ENCODE measurements at regions not wholly inside any gene's neighbourhood (a gene's known extent, or its start where the extent isn't known, plus 50 kb on each side); places are given as distances from the start of the nearest gene placed in this dataset.

DNA sequence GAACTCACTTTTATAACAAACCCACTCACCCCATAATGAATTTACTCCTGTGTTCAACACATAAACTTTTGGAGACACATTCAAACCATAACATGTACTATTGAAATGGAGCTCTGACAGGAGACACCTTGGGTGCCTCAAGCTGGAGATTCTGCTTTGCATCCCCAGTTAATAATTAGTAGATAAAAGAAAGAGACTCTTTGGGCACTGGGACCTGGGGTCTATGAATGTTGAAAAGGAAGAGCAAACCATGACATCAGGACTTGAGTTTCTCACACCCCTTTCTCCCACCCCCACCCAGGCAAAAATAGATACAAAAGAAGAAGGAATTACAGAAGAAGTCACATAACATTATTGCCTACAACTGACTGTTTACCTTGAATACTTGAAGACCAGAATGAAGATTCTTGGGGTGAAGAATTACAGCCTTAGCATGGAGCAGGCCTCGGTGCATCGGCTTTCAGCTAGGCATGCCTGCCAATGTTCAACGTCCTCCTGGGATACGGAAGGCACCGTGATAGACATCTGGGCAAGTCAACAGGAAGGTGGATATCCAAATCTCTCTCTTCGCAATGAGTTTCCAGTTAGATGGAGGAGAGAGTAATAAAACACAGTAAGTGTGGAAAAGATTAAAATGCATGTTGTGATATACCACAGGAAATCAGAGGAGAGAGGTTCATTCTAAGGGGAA lies 316.0 kb downstream of the TRIML1 start:
- no peak overlapping the region for H3K4me3 ChIP-seq (ENCODE audit: low read depth, low read length)
- no peak for DNase-seq (ENCODE audit: low read depth)
- TF ChIP-seq, protein P1, sequence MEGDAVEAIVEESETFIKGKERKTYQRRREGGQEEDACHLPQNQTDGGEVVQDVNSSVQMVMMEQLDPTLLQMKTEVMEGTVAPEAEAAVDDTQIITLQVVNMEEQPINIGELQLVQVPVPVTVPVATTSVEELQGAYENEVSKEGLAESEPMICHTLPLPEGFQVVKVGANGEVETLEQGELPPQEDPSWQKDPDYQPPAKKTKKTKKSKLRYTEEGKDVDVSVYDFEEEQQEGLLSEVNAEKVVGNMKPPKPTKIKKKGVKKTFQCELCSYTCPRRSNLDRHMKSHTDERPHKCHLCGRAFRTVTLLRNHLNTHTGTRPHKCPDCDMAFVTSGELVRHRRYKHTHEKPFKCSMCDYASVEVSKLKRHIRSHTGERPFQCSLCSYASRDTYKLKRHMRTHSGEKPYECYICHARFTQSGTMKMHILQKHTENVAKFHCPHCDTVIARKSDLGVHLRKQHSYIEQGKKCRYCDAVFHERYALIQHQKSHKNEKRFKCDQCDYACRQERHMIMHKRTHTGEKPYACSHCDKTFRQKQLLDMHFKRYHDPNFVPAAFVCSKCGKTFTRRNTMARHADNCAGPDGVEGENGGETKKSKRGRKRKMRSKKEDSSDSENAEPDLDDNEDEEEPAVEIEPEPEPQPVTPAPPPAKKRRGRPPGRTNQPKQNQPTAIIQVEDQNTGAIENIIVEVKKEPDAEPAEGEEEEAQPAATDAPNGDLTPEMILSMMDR (IDR thresholded peaks at IDR 0.05; ENCODE audit: insufficient read depth, low read length), result no peak

GRCh38 chr4:188459381-188459780 lies 320.1 kb downstream of the TRIML1 start:
- TF ChIP-seq, protein P1 (IDR thresholded peaks at IDR 0.05; ENCODE audit: insufficient read depth, low read length), result no peak
- H3K4me3 ChIP-seq (ENCODE audit: low read depth, low read length), result no peak overlapping the region
- DNase-seq (ENCODE audit: low read depth), result no peak

DNA sequence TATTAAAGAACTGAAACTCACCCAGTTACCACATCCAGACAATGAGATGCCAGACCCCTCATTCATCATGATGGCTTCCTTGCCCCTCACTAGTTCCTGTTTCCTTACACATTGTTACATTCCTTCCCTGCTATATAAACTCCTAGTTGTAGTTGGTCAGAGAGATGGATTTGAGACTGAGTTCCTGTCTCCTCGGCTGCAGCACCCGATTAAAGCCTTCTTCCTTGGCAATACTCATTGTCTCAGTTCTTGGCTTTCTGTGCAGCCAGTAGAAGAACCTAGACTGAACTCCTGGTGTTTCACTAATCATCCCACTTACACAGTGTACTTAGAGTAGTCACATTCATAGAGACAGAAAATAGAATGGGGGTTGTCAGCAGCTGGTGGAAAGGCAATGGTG lies 324.7 kb downstream of the TRIML1 start:
- TF ChIP-seq, protein P1 (IDR thresholded peaks at IDR 0.05; ENCODE audit: insufficient read depth, low read length), result no peak
- H3K4me3 ChIP-seq (ENCODE audit: low read depth, low read length), result no peak overlapping the region
- no peak for DNase-seq (ENCODE audit: low read depth)

DNA sequence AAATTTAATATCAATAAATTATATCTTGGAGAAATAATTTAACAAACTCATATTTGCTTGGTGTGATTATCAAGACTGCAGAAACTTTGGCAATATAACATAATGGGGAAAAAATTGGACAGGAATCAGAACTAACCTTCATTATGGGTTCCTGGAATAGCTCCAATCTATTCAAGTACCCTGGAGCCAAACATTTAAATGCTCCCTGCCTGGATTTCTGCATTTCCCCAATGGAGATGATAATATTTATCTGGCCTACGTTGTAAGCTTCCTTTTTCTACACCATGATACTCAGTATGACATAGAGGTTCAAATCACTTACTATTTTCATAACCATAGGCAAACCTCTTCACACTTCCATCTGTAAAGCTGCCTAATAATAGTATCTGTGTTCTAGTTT lies 326.8 kb downstream of the TRIML1 start:
- no peak for DNase-seq (ENCODE audit: low read depth)
- no peak overlapping the region for H3K4me3 ChIP-seq (ENCODE audit: low read depth, low read length)
- TF ChIP-seq, protein P1 (IDR thresholded peaks at IDR 0.05; ENCODE audit: insufficient read depth, low read length), result no peak

DNA sequence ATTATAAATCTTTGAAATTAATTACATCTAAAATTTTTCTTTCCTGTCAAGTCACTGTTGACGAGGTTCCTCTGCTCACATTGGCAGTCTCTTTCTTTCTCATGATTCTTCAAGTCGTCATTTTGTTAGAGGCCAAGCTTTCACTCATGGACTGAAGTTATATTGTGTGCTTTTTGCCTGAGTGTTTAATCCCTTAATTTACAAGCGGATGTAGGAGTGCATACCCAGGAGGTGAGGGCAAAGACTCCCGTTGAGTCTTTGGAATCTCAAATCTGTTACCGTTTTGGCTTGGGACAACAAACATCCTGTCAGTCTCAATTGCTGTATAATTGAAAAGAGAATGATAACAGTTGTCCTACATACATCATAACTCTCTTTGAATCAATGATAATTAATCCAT lies 345.0 kb downstream of the TRIML1 start:
- no peak for DNase-seq (ENCODE audit: low read depth)
- no peak overlapping the region for H3K4me3 ChIP-seq (ENCODE audit: low read depth, low read length)
- TF ChIP-seq, protein P1 (IDR thresholded peaks at IDR 0.05; ENCODE audit: insufficient read depth, low read length), result no peak

DNA sequence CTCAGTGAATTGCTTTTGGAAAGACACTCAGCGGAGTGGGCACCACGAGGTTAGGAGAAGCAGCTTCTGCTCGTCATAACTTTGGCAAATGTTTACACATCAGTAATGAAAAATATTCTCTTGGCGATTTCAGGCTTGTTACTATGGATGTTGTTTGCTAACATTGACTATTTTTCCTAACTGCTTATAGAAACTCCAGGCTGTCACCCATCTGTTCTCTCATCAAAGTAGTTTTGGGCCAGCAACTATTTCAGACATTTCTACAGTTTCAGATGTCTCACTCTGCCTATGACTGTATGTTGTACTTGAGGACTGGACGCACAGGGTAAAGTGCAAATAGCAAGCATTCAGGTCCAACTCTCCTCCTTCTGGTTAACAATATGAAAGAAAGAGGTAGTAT lies 346.7 kb downstream of the TRIML1 start:
- no peak for DNase-seq (ENCODE audit: low read depth)
- no peak overlapping the region for H3K4me3 ChIP-seq (ENCODE audit: low read depth, low read length)
- TF ChIP-seq, protein P1 (IDR thresholded peaks at IDR 0.05; ENCODE audit: insufficient read depth, low read length), result no peak

- H3K4me3 ChIP-seq (ENCODE audit: low read depth, low read length), result no peak overlapping the region
- DNase-seq (ENCODE audit: low read depth), result no peak
- TF ChIP-seq, protein P1 (IDR thresholded peaks at IDR 0.05; ENCODE audit: insufficient read depth, low read length), result no peak
These were observed 353.6 kb downstream of the TRIML1 start for GRCh38 chr4:188492886-188493285.
